H1 (cell line): ENCODE measurements at regions not wholly inside any gene's neighbourhood (a gene's known extent, or its start where the extent isn't known, plus 50 kb on each side); places are given as distances from the start of the nearest gene placed in this dataset.

Source experiments
- CHD2 ChIP-seq: IDR thresholded peaks from 2 replicates; pipeline ENCODE4 v1.6.1; 2012; ENCODE audit warnings: low read length, improper control_type of control experiment
- EP300 ChIP-seq, 2 experiments: IDR thresholded peaks; 1 replicate in 1 of 2; 2 replicates in 1 of 2; pipeline ENCODE4 v1.6.1; 2011 to 2012; ENCODE audit warnings: low read depth in 2 of 2, low read length in 2 of 2, mild to moderate bottlenecking in 2 of 2, borderline replicate concordance in 1 of 2, inconsistent platforms in 1 of 2, moderate library complexity in 1 of 2
- EZH2 ChIP-seq: fragments of 200-600 bp; sonication (generic); IDR thresholded peaks from 2 replicates; pipeline ENCODE4 v1.7.1; 2012; ENCODE audit warnings: low read depth, mild to moderate bottlenecking, moderate library complexity, low read length, inconsistent platforms; ENCODE audit not compliant: severe bottlenecking
- POLR2A ChIP-seq, 2 experiments: IDR thresholded peaks; 1 replicate in 1 of 2; 2 replicates in 1 of 2; pipeline ENCODE4 v1.6.1; 2011; ENCODE audit warnings: low read depth in 2 of 2, low read length in 2 of 2, mild to moderate bottlenecking in 2 of 2; ENCODE audit errors: control extremely low read depth in 1 of 2
- POLR2AphosphoS5 ChIP-seq: IDR thresholded peaks from 2 replicates; pipeline ENCODE4 v1.6.1; 2011; ENCODE audit warnings: low read depth, low read length
- RAD21 ChIP-seq, 2 experiments: IDR thresholded peaks in 1 of 2; conservative IDR thresholded peaks in 1 of 2; 2 replicates each; pipeline ENCODE4 v1.6.1; 2011; ENCODE audit warnings: low read depth in 2 of 2, low read length in 2 of 2, improper control_type of control experiment in 1 of 2, inconsistent platforms in 1 of 2, mild to moderate bottlenecking in 1 of 2, moderate library complexity in 1 of 2
- RXRA ChIP-seq: IDR thresholded peaks from 2 replicates; pipeline ENCODE4 v1.6.1; 2011; ENCODE audit warnings: low read depth, mild to moderate bottlenecking, low read length, moderate library complexity; ENCODE audit not compliant: insufficient read depth
- TAF1 ChIP-seq: IDR thresholded peaks from 2 replicates; pipeline ENCODE4 v1.6.1; 2011; ENCODE audit warnings: mild to moderate bottlenecking, low read depth, low read length
- TF ChIP-seq, protein P1 (sequence below), 3 experiments: IDR thresholded peaks; 1 replicate in 2 of 3; 2 replicates in 1 of 3; pipeline versions ENCODE4 v1.5.1 to v1.6.1; 2011; ENCODE audit warnings: low read length in 3 of 3, mild to moderate bottlenecking in 3 of 3, inconsistent platforms in 2 of 3, low read depth in 1 of 3, moderate library complexity in 1 of 3; ENCODE audit not compliant: insufficient read depth in 1 of 3; ENCODE audit errors: control extremely low read depth in 1 of 3

DNA sequence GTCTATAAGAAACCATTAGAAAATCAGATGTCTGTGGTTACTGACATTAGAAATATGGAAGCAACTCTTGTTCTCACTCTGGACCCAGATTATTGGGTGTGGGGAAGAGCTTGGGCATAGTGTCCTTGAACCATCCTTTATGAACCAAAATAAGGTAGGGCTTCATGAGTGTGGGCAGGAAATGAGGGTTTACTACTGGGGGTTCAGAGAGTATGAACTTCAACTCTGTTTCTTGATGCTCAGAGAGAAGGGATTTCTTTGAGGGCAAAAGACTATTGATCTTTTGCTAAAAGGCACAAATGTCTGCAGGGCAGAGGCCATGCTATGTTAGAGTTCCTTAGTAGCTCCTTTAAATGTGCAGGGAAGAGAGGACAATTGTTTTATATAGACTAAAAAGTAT, 183.3 kb upstream of the ATP2B1 start:
- TF ChIP-seq, protein P1, sequence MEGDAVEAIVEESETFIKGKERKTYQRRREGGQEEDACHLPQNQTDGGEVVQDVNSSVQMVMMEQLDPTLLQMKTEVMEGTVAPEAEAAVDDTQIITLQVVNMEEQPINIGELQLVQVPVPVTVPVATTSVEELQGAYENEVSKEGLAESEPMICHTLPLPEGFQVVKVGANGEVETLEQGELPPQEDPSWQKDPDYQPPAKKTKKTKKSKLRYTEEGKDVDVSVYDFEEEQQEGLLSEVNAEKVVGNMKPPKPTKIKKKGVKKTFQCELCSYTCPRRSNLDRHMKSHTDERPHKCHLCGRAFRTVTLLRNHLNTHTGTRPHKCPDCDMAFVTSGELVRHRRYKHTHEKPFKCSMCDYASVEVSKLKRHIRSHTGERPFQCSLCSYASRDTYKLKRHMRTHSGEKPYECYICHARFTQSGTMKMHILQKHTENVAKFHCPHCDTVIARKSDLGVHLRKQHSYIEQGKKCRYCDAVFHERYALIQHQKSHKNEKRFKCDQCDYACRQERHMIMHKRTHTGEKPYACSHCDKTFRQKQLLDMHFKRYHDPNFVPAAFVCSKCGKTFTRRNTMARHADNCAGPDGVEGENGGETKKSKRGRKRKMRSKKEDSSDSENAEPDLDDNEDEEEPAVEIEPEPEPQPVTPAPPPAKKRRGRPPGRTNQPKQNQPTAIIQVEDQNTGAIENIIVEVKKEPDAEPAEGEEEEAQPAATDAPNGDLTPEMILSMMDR (IDR thresholded peaks at IDR 0.05; ENCODE audit: control extremely low read depth in 1 of 3, insufficient read depth in 1 of 3, low read depth in 1 of 3, low read length in 3 of 3): no peak
- TF ChIP-seq TAF1 (no peak), RAD21 (IDR thresholded peaks at IDR 0.05 in 1 of 2, conservative IDR thresholded peaks at IDR 0.05 in 1 of 2; ENCODE audit: low read depth in 2 of 2, low read length in 2 of 2) (no peak), POLR2AphosphoS5 (no peak), POLR2A (IDR thresholded peaks at IDR 0.05; ENCODE audit: control extremely low read depth in 1 of 2, low read depth in 2 of 2, low read length in 2 of 2) (no peak), EZH2 (no peak), RXRA (no peak), EP300 (IDR thresholded peaks at IDR 0.05; ENCODE audit: borderline replicate concordance in 1 of 2, low read depth in 2 of 2, low read length in 2 of 2) (no peak), CHD2 (no peak)
